Natural killer cell (primary cell): ENCODE measurements at regions not wholly inside any gene's neighbourhood (a gene's known extent, or its start where the extent isn't known, plus 50 kb on each side); places are given as distances from the start of the nearest gene placed in this dataset.

ENCODE experiments used
- ATAC-seq, 3 donors: fragments of 150-1000 bp in 2 of 3; fragments of 200-7000 bp in 1 of 3; cut with Tn5 transposase; 1 replicate in 1 of 3; 2 replicates in 2 of 3; pipeline ENCODE4 v1.10.0; 2021; ENCODE audit warnings: mild to moderate bottlenecking in 2 of 3, moderate library complexity in 2 of 3
- DNase-seq, 2 donors: peaks; one replicate each; pipeline versions ENCODE4 v3.0.0 to v3.0.0-alpha.2; 2013 to 2021; ENCODE audit warnings: mixed read lengths in 1 of 2
- H3K27ac ChIP-seq: one replicate; pipeline ENCODE4 v1.5.1; 2013; ENCODE audit warnings: mild to moderate bottlenecking, low read length
- H3K27me3 ChIP-seq: one replicate; pipeline ENCODE4 v1.6.1; 2013; ENCODE audit warnings: low read length; ENCODE audit not compliant: control insufficient read depth, insufficient read depth
- H3K36me3 ChIP-seq: one replicate; pipeline ENCODE4 v1.6.1; 2013; ENCODE audit warnings: low read length; ENCODE audit not compliant: control insufficient read depth, insufficient read depth
- H3K4me1 ChIP-seq: one replicate; pipeline ENCODE4 v1.6.1; 2013; ENCODE audit warnings: low read length; ENCODE audit not compliant: control insufficient read depth, insufficient read depth
- H3K4me3 ChIP-seq: one replicate; pipeline ENCODE4 v1.5.1; 2013; ENCODE audit warnings: low read length
- H3K9me3 ChIP-seq: one replicate; pipeline ENCODE4 v1.6.1; 2013; ENCODE audit warnings: low read length; ENCODE audit not compliant: control insufficient read depth, insufficient read depth
- H3K27ac Mint-ChIP-seq, 2 donors: one replicate each; pipeline ENCODE4 v1.8.0; 2022; ENCODE audit warnings: mild to moderate bottlenecking in 2 of 2, mixed read lengths in 2 of 2, moderate library complexity in 1 of 2
- H3K27me3 Mint-ChIP-seq, 2 donors: one replicate each; pipeline ENCODE4 v1.8.0; 2022; ENCODE audit warnings: low read depth in 2 of 2, mixed read lengths in 2 of 2
- H3K36me3 Mint-ChIP-seq: one replicate; pipeline ENCODE4 v1.8.0; 2022; ENCODE audit warnings: mixed read lengths
- H3K4me1 Mint-ChIP-seq, 2 donors: one replicate each; pipeline ENCODE4 v1.8.0; 2022; ENCODE audit warnings: mixed read lengths in 2 of 2
- H3K4me3 Mint-ChIP-seq: one replicate; pipeline ENCODE4 v1.8.0; 2022; ENCODE audit warnings: mild to moderate bottlenecking, moderate library complexity, mixed read lengths
- H3K9me3 Mint-ChIP-seq, 2 donors: one replicate each; pipeline ENCODE4 v1.8.0; 2022; ENCODE audit warnings: mixed read lengths in 2 of 2
- CTCF ChIP-seq: fragments of 200-600 bp; IDR thresholded peaks from one replicate; pipeline ENCODE4 v1.8.0; 2022; ENCODE audit warnings: antibody characterized with exemption
- WGBS: methylation state at CpG from one replicate; pipeline ENCODE4 v1.1.7; 2013; ENCODE audit warnings: missing lambda C conversion rate; ENCODE audit not compliant: insufficient coverage; 5-methylcytosine and 5-hydroxymethylcytosine counted together
- intact Hi-C: fragments of 100-400 bp; cut with micrococcal nuclease; formaldehyde crosslinking; loops from one replicate; pipeline ENCODE4 v1.14.2; 2022

- peaks cover 0 to 14% of the 10 kb centered on the region in 2 donors for H3K27me3 Mint-ChIP-seq
- no peak for DNase-seq
- Histone ChIP-seq H3K4me3 (no peak overlapping the region), H3K27ac (no peak overlapping the region), H3K36me3 (no peaks in the 10 kb centered on the region), H3K9me3 (no peaks in the 10 kb centered on the region), H3K4me1 (no peaks in the 10 kb centered on the region), H3K27me3 (no peaks in the 10 kb centered on the region)
- H3K36me3 Mint-ChIP-seq = no peaks in the 10 kb centered on the region
- ATAC-seq = no peak
- 80% methylated on average over 3 of the region's 3 CpGs for WGBS
- no peaks in the 10 kb centered on the region for H3K9me3 Mint-ChIP-seq
- H3K27ac Mint-ChIP-seq = no peak overlapping the region
- H3K4me1 Mint-ChIP-seq = no peaks in the 10 kb centered on the region
- H3K4me3 Mint-ChIP-seq = no peak overlapping the region
- TF ChIP-seq CTCF = no peak
- intact Hi-C loops = no loop called here
These were observed 64.6 kb upstream of the SRSF6 start for GRCh38 chr20:43393052-43393451.

- Mint-ChIP-seq H3K4me1 (no peaks in the 10 kb centered on the region), H3K9me3 (no peaks in the 10 kb centered on the region), H3K27ac (no peak overlapping the region), H3K4me3 (no peak overlapping the region), H3K36me3 (no peaks in the 10 kb centered on the region), H3K27me3 (peaks cover 0 to 19% of the 10 kb centered on the region in 2 donors)
- Histone ChIP-seq H3K9me3 (no peaks in the 10 kb centered on the region), H3K27ac (no peak overlapping the region), H3K4me3 (no peak overlapping the region), H3K36me3 (no peaks in the 10 kb centered on the region), H3K27me3 (no peaks in the 10 kb centered on the region), H3K4me1 (no peaks in the 10 kb centered on the region)
- TF ChIP-seq CTCF = no peak
- WGBS = 84% methylated on average over 5 of the region's 5 CpGs
- DNase-seq (no peak), ATAC-seq (no peak)
- intact Hi-C loops = no loop called here
These were observed 65.1 kb upstream of the SRSF6 start for GRCh38 chr20:43392561-43392960.

- Mint-ChIP-seq H3K9me3 (no peaks in the 10 kb centered on the region), H3K27me3 (peaks cover 3 to 30% of the 10 kb centered on the region in 2 donors), H3K36me3 (no peaks in the 10 kb centered on the region), H3K27ac (no peak overlapping the region), H3K4me3 (no peak overlapping the region), H3K4me1 (no peaks in the 10 kb centered on the region)
- no peak for DNase-seq
- no peak for ATAC-seq
- H3K9me3 ChIP-seq = no peaks in the 10 kb centered on the region
- H3K27ac ChIP-seq = no peak overlapping the region
- no peak overlapping the region for H3K4me3 ChIP-seq
- H3K27me3 ChIP-seq = no peaks in the 10 kb centered on the region
- intact Hi-C loops = no loop called here
- no peaks in the 10 kb centered on the region for H3K4me1 ChIP-seq
- 48% methylated on average over 20 of the region's 26 CpGs for WGBS
- no peak for TF ChIP-seq CTCF
- no peaks in the 10 kb centered on the region for H3K36me3 ChIP-seq
These were observed 67.7 kb upstream of the SRSF6 start for GRCh38 chr20:43389839-43390626.

- 77% methylated on average over 6 of the region's 6 CpGs for WGBS
- Mint-ChIP-seq H3K4me1 (no peaks in the 10 kb centered on the region), H3K36me3 (no peaks in the 10 kb centered on the region), H3K4me3 (no peak overlapping the region), H3K27ac (no peak overlapping the region), H3K27me3 (peaks cover 3 to 30% of the 10 kb centered on the region in 2 donors), H3K9me3 (no peaks in the 10 kb centered on the region)
- H3K4me3 ChIP-seq = no peak overlapping the region
- H3K9me3 ChIP-seq = no peaks in the 10 kb centered on the region
- H3K4me1 ChIP-seq = no peaks in the 10 kb centered on the region
- H3K27ac ChIP-seq = no peak overlapping the region
- DNase-seq (no peak), ATAC-seq (no peak)
- H3K36me3 ChIP-seq = no peaks in the 10 kb centered on the region
- TF ChIP-seq CTCF = no peak
- intact Hi-C loops = no loop called here
- H3K27me3 ChIP-seq = no peaks in the 10 kb centered on the region
These were observed 68.5 kb upstream of the SRSF6 start for GRCh38 chr20:43389211-43389610.
